ENCODE measurements at regions not wholly inside any gene's neighbourhood (a gene's known extent, or its start where the extent isn't known, plus 50 kb on each side); places are given as distances from the start of the nearest gene placed in this dataset.

- no peaks in the 10 kb centered on the region for H4K20me1 ChIP-seq (ENCODE audit: insufficient read depth, low read length)
- H3F3A ChIP-seq (ENCODE audit: insufficient read depth, low read length): no peaks in the 10 kb centered on the region
- no peak overlapping the region for H3K9ac ChIP-seq (ENCODE audit: low read length)
- H3K4me2 ChIP-seq (ENCODE audit: low read length): no peak overlapping the region
- no peaks in the 10 kb centered on the region for H3K4me1 ChIP-seq (ENCODE audit: insufficient read depth, low read length, severe bottlenecking)
- no peak overlapping the region for H3K27ac ChIP-seq (ENCODE audit: low read depth, low read length, poor library complexity, severe bottlenecking)
- H3K9me2 ChIP-seq (ENCODE audit: low read depth, low read length): no peaks in the 10 kb centered on the region
- H3K36me3 ChIP-seq (ENCODE audit: insufficient read depth, low read length): no peaks in the 10 kb centered on the region
- H3K4me3 ChIP-seq (ENCODE audit: low read depth, low read length, poor library complexity, severe bottlenecking): no peak overlapping the region
- TF ChIP-seq EZH2 (IDR thresholded peaks at IDR 0.05; ENCODE audit: borderline replicate concordance, low read length): no peak
- no peak for TF ChIP-seq CTCF (IDR thresholded peaks at IDR 0.05; ENCODE audit: low read length)
- no peak overlapping the region for H2AFZ ChIP-seq (ENCODE audit: low read length)
- H3K27me3 ChIP-seq (ENCODE audit: insufficient read depth, low read length): no peaks in the 10 kb centered on the region
- no peaks in the 10 kb centered on the region for H3K79me2 ChIP-seq (ENCODE audit: insufficient read depth, low read length)
- no peaks in the 10 kb centered on the region for H3K9me3 ChIP-seq (ENCODE audit: low read length)
Observed at GRCh38 chr12:76284816-76285750, 63.1 kb downstream of the BBS10 start.

GRCh38 chr12:76282744-76283143 is 65.5 kb downstream of the BBS10 start:
- Histone ChIP-seq H3K9ac (ENCODE audit: low read length) (no peak overlapping the region), H3K27me3 (ENCODE audit: insufficient read depth, low read length) (no peaks in the 10 kb centered on the region), H3K9me3 (ENCODE audit: low read length) (no peaks in the 10 kb centered on the region), H3K9me2 (ENCODE audit: low read depth, low read length) (no peaks in the 10 kb centered on the region), H4K20me1 (ENCODE audit: insufficient read depth, low read length) (no peaks in the 10 kb centered on the region), H3K27ac (ENCODE audit: low read depth, low read length, poor library complexity, severe bottlenecking) (no peak overlapping the region), H3K4me3 (ENCODE audit: low read depth, low read length, poor library complexity, severe bottlenecking) (no peak overlapping the region), H3K36me3 (ENCODE audit: insufficient read depth, low read length) (no peaks in the 10 kb centered on the region), H3K79me2 (ENCODE audit: insufficient read depth, low read length) (no peaks in the 10 kb centered on the region), H3K4me1 (ENCODE audit: insufficient read depth, low read length, severe bottlenecking) (no peaks in the 10 kb centered on the region), H3F3A (ENCODE audit: insufficient read depth, low read length) (no peaks in the 10 kb centered on the region), H3K4me2 (ENCODE audit: low read length) (no peak overlapping the region), H2AFZ (ENCODE audit: low read length) (no peak overlapping the region)
- TF ChIP-seq CTCF (IDR thresholded peaks at IDR 0.05; ENCODE audit: low read length): no peak
- no peak for TF ChIP-seq EZH2 (IDR thresholded peaks at IDR 0.05; ENCODE audit: borderline replicate concordance, low read length)

GRCh38 chr12:76277480-76277879 is 70.7 kb downstream of the BBS10 start:
- Histone ChIP-seq H3K9me2 (ENCODE audit: low read depth, low read length) (no peaks in the 10 kb centered on the region), H3K4me1 (ENCODE audit: insufficient read depth, low read length, severe bottlenecking) (no peaks in the 10 kb centered on the region), H3K4me2 (ENCODE audit: low read length) (no peak overlapping the region), H3K79me2 (ENCODE audit: insufficient read depth, low read length) (no peaks in the 10 kb centered on the region), H3K27ac (ENCODE audit: low read depth, low read length, poor library complexity, severe bottlenecking) (no peak overlapping the region), H4K20me1 (ENCODE audit: insufficient read depth, low read length) (no peaks in the 10 kb centered on the region), H3K4me3 (ENCODE audit: low read depth, low read length, poor library complexity, severe bottlenecking) (no peak overlapping the region), H3K36me3 (ENCODE audit: insufficient read depth, low read length) (no peaks in the 10 kb centered on the region), H3K27me3 (ENCODE audit: insufficient read depth, low read length) (no peaks in the 10 kb centered on the region), H3K9ac (ENCODE audit: low read length) (no peak overlapping the region), H3F3A (ENCODE audit: insufficient read depth, low read length) (no peaks in the 10 kb centered on the region), H2AFZ (ENCODE audit: low read length) (no peak overlapping the region), H3K9me3 (ENCODE audit: low read length) (no peaks in the 10 kb centered on the region)
- TF ChIP-seq EZH2 (IDR thresholded peaks at IDR 0.05; ENCODE audit: borderline replicate concordance, low read length) (no peak), CTCF (IDR thresholded peaks at IDR 0.05; ENCODE audit: low read length) (no peak)
